ENCODE measurements at regions not wholly inside any gene's neighbourhood (a gene's known extent, or its start where the extent isn't known, plus 50 kb on each side); places are given as distances from the start of the nearest gene placed in this dataset.

DNA sequence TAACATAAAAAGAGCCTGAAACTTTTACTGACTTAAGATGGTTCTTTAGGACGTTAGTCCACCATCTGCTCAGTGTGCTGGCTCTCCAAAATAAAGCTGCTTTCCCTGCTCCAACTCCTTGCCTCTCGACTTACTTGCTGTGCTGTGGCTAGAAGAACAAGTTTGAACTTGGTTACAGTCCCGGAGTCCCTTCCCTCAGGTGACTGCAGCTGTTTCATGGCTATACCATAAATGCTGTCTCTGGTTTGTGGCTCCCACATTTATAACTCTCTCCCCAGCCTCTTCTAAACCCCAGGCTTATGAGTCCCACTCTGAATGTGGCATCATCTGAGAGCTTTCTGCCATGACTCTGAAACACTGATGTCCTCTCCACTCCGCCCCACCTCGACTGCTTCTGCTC is 166.2 kb upstream of the ADRA1D start:
- intact Hi-C loops (cut with DNase I), result no loop called here
- 36% methylated on average over 5 of the region's 5 CpGs for WGBS (ENCODE audit: insufficient coverage, low coverage, low lambda C conversion rate, missing lambda C conversion rate)
- no peaks in the 10 kb centered on the region for H3K27me3 ChIP-seq
- ATAC-seq (no peak), DNase-seq (no peak)
- no peak overlapping the region for H3K4me3 ChIP-seq
- H3K9me3 ChIP-seq, result no peaks in the 10 kb centered on the region
- no peak overlapping the region for H3K27ac ChIP-seq
- no peaks in the 10 kb centered on the region for H3K36me3 ChIP-seq
- no peaks in the 10 kb centered on the region for H3K4me1 ChIP-seq
- TF ChIP-seq POLR2A (IDR thresholded peaks at IDR 0.05), result no peak
- TF ChIP-seq, protein P1, sequence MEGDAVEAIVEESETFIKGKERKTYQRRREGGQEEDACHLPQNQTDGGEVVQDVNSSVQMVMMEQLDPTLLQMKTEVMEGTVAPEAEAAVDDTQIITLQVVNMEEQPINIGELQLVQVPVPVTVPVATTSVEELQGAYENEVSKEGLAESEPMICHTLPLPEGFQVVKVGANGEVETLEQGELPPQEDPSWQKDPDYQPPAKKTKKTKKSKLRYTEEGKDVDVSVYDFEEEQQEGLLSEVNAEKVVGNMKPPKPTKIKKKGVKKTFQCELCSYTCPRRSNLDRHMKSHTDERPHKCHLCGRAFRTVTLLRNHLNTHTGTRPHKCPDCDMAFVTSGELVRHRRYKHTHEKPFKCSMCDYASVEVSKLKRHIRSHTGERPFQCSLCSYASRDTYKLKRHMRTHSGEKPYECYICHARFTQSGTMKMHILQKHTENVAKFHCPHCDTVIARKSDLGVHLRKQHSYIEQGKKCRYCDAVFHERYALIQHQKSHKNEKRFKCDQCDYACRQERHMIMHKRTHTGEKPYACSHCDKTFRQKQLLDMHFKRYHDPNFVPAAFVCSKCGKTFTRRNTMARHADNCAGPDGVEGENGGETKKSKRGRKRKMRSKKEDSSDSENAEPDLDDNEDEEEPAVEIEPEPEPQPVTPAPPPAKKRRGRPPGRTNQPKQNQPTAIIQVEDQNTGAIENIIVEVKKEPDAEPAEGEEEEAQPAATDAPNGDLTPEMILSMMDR (IDR thresholded peaks at IDR 0.05), result no peak

DNA sequence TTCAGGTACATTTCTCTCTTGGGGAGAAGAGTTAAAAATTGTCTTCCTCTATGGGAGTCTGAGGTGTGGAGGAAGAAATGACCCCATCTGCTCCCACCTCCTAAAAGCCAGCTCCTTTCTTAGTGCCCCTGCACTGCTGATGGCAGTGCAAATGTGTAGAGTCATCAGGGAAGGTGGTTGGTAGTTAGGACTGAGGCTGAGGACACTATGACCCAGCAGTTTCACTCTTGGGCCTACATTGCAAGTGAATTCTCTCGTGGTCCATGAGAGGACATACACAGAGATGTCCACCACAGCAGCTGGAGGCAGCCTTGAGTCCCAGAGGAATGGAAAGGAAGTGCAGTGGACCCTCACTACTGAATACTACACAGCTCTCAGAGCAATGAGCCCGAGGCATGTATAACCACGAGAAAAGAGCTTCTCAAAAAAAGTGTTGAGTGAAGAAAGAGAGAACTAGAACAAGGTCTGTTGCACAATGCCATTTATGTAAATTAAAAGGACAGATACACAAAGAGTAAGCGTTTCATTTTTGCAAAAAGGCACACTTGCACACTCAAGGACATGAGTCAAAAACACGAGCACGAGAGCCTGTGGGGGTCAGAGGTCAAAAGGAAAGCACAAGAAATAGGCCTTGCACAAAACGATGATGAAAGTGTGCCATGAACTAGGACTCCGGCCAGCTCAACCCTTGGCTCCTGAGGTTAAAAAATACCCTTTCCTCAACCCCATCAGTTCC is 164.4 kb upstream of the ADRA1D start:
- H3K4me1 ChIP-seq, result no peaks in the 10 kb centered on the region
- H3K9me3 ChIP-seq, result no peaks in the 10 kb centered on the region
- DNase-seq (no peak), ATAC-seq (no peak)
- no peak overlapping the region for H3K27ac ChIP-seq
- intact Hi-C loops (cut with DNase I), result no loop called here
- TF ChIP-seq POLR2A (IDR thresholded peaks at IDR 0.05), result no peak
- TF ChIP-seq, protein P1 (IDR thresholded peaks at IDR 0.05), result no peak
- H3K27me3 ChIP-seq, result no peaks in the 10 kb centered on the region
- 11% methylated on average over 4 of the region's 8 CpGs for whole genome bisulfite sequencing (ENCODE audit: insufficient coverage, low coverage, low lambda C conversion rate, missing lambda C conversion rate)
- no peaks in the 10 kb centered on the region for H3K36me3 ChIP-seq
- H3K4me3 ChIP-seq, result no peak overlapping the region

DNA sequence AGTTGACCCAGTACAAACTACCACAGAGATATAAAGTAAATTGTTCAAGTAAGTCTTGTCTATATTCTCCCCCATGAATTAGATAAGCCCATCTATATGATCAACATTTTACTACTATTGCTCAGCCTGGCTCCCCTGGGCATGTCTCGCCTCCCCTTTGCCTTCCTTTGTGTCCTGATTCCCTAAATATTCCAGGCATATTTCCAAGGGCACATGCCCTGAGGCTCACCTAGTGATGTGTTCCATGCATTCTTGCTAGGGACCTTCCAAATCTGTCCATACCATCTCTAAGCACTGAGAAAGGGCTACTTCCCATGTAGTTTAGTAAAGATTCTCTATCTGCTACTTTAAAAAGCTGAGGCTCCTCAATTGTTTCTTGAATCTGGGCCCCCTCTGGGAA is 163.1 kb upstream of the ADRA1D start:
- ATAC-seq (no peak), DNase-seq (no peak)
- H3K27me3 ChIP-seq, result no peaks in the 10 kb centered on the region
- intact Hi-C loops (cut with DNase I), result no loop called here
- H3K36me3 ChIP-seq, result no peaks in the 10 kb centered on the region
- H3K4me1 ChIP-seq, result no peaks in the 10 kb centered on the region
- TF ChIP-seq, protein P1 (IDR thresholded peaks at IDR 0.05), result no peak
- TF ChIP-seq POLR2A (IDR thresholded peaks at IDR 0.05), result no peak
- H3K9me3 ChIP-seq, result no peaks in the 10 kb centered on the region
- H3K4me3 ChIP-seq, result no peak overlapping the region
- no peak overlapping the region for H3K27ac ChIP-seq
- WGBS (ENCODE audit: insufficient coverage, low coverage, low lambda C conversion rate, missing lambda C conversion rate), result 44% methylated on average over 1 of the region's 1 CpG

DNA sequence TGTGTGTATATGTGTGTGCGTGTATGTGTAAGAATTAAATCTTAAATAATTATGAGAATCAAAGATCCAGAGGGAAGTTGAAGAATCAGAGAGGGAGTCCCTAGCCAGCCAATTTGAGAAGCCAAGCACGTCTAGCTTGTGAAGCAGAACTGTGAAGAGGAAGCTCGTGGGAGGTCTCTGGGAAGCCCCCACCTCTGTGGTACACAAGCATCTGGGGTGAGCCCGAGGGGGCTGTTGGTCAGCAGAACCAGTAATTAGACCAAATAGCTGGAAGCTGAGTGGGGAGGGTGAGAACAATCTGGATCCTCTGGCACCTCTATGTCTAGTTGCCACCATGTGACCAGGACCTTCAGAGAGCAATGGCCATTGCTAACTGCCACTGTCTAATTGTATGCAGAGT is 162.7 kb upstream of the ADRA1D start:
- no peak overlapping the region for H3K4me3 ChIP-seq
- no peak for DNase-seq
- 24% methylated on average over 4 of the region's 4 CpGs for WGBS (ENCODE audit: insufficient coverage, low coverage, low lambda C conversion rate, missing lambda C conversion rate)
- no peaks in the 10 kb centered on the region for H3K4me1 ChIP-seq
- TF ChIP-seq, protein P1 (IDR thresholded peaks at IDR 0.05), result no peak
- no peak for TF ChIP-seq POLR2A (IDR thresholded peaks at IDR 0.05)
- ATAC-seq, result no peak
- H3K27me3 ChIP-seq, result no peaks in the 10 kb centered on the region
- H3K27ac ChIP-seq, result no peak overlapping the region
- intact Hi-C loops (cut with DNase I), result no loop called here
- no peaks in the 10 kb centered on the region for H3K36me3 ChIP-seq
- no peaks in the 10 kb centered on the region for H3K9me3 ChIP-seq

Data from right lobe of liver (tissue), 6 donors.